IMR-90 (cell line): ENCODE measurements at regions not wholly inside any gene's neighbourhood (a gene's known extent, or its start where the extent isn't known, plus 50 kb on each side); places are given as distances from the start of the nearest gene placed in this dataset.

ENCODE experiments used
- MAFK ChIP-seq: IDR thresholded peaks from 2 replicates; pipeline ENCODE4 v1.6.1; 2012; ENCODE audit warnings: low read depth, low read length, improper control_type of control experiment
- MAZ ChIP-seq: IDR thresholded peaks from 2 replicates; pipeline ENCODE4 v1.6.1; 2012; ENCODE audit warnings: low read depth, mild to moderate bottlenecking, low read length, improper control_type of control experiment, moderate library complexity, borderline replicate concordance
- POLR2A ChIP-seq: IDR thresholded peaks from 2 replicates; pipeline ENCODE4 v1.6.1; 2012; ENCODE audit warnings: mild to moderate bottlenecking, low read depth, low read length
- RAD21 ChIP-seq: IDR thresholded peaks from 2 replicates; pipeline ENCODE4 v1.6.1; 2012; ENCODE audit warnings: low read length, improper control_type of control experiment
- RFX5 ChIP-seq: IDR thresholded peaks from 2 replicates; pipeline ENCODE4 v1.8.0; 2012; ENCODE audit warnings: low read depth, mild to moderate bottlenecking, low read length, moderate library complexity
- TF ChIP-seq, protein P1 (sequence below): conservative IDR thresholded peaks from 2 replicates; pipeline ENCODE4 v1.5.1; 2012; ENCODE audit warnings: mild to moderate bottlenecking, low read depth, low read length, improper control_type of control experiment
- TF ChIP-seq, protein P2 (sequence below): fragments of 150-350 bp; IDR thresholded peaks from 2 replicates; pipeline ENCODE4 v1.6.1; 2016; ENCODE audit warnings: low read depth, mild to moderate bottlenecking, low read length, moderate library complexity, borderline replicate concordance

DNA sequence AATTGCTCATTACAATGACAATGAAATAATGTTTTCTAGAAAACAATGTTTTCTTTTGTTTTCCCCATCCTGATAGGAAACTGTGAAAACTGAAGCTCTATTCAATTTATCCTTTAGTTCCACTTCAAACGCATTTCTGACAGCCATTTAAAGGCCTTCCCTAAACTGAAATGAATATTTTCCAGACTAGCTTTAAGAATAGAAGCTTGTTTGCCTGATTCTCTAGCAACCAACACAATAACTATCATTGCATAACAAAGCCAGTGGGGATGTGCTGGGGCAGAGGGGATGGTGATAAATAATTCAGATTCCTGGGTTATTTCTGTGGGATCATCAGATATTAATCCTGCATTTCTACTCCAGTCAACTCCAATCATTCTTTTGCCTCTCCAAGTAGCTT, 427.1 kb downstream of the RND3 start:
- TF ChIP-seq RFX5 (no peak), POLR2A (no peak), RAD21 (no peak), MAZ (no peak), MAFK (no peak)
- TF ChIP-seq, protein P1, sequence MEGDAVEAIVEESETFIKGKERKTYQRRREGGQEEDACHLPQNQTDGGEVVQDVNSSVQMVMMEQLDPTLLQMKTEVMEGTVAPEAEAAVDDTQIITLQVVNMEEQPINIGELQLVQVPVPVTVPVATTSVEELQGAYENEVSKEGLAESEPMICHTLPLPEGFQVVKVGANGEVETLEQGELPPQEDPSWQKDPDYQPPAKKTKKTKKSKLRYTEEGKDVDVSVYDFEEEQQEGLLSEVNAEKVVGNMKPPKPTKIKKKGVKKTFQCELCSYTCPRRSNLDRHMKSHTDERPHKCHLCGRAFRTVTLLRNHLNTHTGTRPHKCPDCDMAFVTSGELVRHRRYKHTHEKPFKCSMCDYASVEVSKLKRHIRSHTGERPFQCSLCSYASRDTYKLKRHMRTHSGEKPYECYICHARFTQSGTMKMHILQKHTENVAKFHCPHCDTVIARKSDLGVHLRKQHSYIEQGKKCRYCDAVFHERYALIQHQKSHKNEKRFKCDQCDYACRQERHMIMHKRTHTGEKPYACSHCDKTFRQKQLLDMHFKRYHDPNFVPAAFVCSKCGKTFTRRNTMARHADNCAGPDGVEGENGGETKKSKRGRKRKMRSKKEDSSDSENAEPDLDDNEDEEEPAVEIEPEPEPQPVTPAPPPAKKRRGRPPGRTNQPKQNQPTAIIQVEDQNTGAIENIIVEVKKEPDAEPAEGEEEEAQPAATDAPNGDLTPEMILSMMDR = no peak
- TF ChIP-seq, protein P2, sequence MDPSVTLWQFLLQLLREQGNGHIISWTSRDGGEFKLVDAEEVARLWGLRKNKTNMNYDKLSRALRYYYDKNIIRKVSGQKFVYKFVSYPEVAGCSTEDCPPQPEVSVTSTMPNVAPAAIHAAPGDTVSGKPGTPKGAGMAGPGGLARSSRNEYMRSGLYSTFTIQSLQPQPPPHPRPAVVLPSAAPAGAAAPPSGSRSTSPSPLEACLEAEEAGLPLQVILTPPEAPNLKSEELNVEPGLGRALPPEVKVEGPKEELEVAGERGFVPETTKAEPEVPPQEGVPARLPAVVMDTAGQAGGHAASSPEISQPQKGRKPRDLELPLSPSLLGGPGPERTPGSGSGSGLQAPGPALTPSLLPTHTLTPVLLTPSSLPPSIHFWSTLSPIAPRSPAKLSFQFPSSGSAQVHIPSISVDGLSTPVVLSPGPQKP = no peak
